ENCODE measurements at regions not wholly inside any gene's neighbourhood (a gene's known extent, or its start where the extent isn't known, plus 50 kb on each side); places are given as distances from the start of the nearest gene placed in this dataset.

GRCh38 chr4:163694385-163694784 is 199.9 kb downstream of the TMA16 start:
- TF ChIP-seq CTCF (IDR thresholded peaks at IDR 0.05) (no peak), POLR2A (IDR thresholded peaks at IDR 0.05) (no peak)

All from stomach (tissue), 4 donors.